PC-9 (cell line): ENCODE measurements at regions not wholly inside any gene's neighbourhood (a gene's known extent, or its start where the extent isn't known, plus 50 kb on each side); places are given as distances from the start of the nearest gene placed in this dataset.

Source experiments
- CTCF ChIP-seq: fragments of 200-600 bp; sonication (generic); conservative IDR thresholded peaks from 2 replicates; pipeline ENCODE4 v1.6.1; 2017; ENCODE audit warnings: mixed run types, antibody characterized with exemption, mild to moderate bottlenecking, moderate library complexity
- EZH2 ChIP-seq: fragments of 200-600 bp; sonication (generic); IDR thresholded peaks from 2 replicates; pipeline ENCODE4 v1.8.0; 2017; ENCODE audit warnings: antibody characterized with exemption, low read depth

GRCh38 chr14:44379292-44379977, 127.6 kb downstream of the FSCB start:
- TF ChIP-seq CTCF = no peak
- no peak for TF ChIP-seq EZH2
